ENCODE measurements at regions not wholly inside any gene's neighbourhood (a gene's known extent, or its start where the extent isn't known, plus 50 kb on each side); places are given as distances from the start of the nearest gene placed in this dataset.
"Not testable (repeated sequence)": the region's sequence is repeated elsewhere in the genome, so short reads cannot be mapped to it uniquely, and the experiment has no call there.

DNA sequence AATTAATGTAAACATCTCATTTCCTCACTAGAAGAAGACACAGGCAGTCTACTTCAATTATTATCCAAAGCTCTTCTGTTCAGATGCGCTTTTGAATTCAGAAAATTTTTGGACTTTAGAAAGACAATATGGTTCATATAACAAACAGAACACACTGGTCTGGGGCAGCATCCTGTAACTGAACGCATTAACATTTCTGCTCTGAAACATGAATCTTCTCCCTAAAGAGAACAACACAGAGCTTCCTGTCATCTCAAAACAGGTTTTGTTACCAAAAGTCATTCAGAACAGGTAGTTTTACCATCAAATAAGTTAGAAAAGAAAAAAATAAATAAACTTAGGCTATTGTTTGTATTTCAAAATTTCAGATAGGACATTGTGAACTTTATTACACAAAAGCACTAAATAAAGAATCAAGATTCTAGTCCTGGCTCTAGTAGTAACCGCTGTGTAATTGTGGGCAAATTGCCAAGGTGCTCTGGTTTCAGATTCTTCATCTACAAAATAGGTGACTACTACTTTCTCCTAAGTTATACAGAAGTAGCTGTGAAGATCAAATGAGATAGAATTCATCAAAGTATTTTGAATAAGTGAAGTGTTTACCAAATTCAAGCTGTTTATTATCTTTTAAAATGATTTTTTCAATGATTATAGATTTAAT lies 252.3 kb upstream of the RASGEF1B start:
- Histone ChIP-seq H3K9me3 (peaks cover 0 to 4% (median 0%) of the 10 kb centered on the region in 4 donors), H3K27ac (replicated peaks in 1 of 4) (no peak overlapping the region), H3K27me3 (no peaks in the 10 kb centered on the region), H3K4me1 (peaks cover 5 to 24% (median 16%) of the 10 kb centered on the region in 4 donors), H3K36me3 (no peaks in the 10 kb centered on the region), H3K4me3 (no peak overlapping the region)
- 47% methylated on average over 3 of the region's 3 CpGs for WGBS
- TF ChIP-seq POLR2A (IDR thresholded peaks at IDR 0.05; ENCODE audit: low read depth) (no peak), EP300 (IDR thresholded peaks at IDR 0.05) (no peak), POLR2AphosphoS5 (IDR thresholded peaks at IDR 0.05) (no peak)
- TF ChIP-seq, protein P1, sequence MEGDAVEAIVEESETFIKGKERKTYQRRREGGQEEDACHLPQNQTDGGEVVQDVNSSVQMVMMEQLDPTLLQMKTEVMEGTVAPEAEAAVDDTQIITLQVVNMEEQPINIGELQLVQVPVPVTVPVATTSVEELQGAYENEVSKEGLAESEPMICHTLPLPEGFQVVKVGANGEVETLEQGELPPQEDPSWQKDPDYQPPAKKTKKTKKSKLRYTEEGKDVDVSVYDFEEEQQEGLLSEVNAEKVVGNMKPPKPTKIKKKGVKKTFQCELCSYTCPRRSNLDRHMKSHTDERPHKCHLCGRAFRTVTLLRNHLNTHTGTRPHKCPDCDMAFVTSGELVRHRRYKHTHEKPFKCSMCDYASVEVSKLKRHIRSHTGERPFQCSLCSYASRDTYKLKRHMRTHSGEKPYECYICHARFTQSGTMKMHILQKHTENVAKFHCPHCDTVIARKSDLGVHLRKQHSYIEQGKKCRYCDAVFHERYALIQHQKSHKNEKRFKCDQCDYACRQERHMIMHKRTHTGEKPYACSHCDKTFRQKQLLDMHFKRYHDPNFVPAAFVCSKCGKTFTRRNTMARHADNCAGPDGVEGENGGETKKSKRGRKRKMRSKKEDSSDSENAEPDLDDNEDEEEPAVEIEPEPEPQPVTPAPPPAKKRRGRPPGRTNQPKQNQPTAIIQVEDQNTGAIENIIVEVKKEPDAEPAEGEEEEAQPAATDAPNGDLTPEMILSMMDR (IDR thresholded peaks at IDR 0.05): no peak
- DNase-seq (ENCODE audit: extremely low spot score): no peak
- intact Hi-C loops (cut with DNase I): no loop called here

DNA sequence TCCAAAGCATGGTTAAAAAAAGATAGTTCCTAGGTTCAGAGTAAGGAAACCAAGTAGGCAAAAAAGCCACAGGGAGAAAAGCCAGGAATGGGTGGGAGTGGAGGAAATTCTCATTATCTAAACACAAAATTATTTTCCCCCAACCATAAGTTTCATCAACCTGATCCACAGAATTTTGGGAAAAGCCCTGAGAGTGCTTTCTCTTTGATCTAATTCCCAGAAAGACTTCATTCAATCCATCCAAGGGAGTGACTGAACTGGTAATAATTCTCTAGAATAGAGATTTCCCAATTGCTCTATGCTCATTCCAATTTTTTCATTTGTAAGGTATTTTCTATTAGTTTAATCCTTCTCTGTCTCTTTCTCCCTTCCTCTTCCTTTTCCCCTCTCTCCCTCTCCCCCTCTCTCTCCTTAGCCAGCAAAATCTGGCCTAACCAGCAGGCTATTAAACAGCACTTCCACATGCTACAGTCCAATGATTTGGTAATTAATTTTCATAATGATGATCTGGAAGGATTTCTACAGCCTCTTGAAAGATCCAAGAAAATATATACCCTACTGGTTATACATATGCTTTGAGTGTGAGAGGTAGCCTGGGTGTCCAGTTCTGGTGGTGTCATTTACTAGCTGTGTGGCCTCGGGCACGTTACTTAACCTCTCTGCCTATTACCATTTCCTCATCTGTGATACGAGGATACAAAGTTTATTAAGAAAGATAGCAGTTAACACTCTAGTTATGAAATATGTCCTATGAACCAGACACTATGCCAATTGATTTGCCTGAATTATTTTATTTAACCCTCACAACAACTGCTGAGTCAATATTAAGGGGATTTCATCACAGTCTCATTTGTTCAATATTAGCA lies 251.5 kb upstream of the RASGEF1B start:
- no peak for DNase-seq (ENCODE audit: extremely low spot score)
- 77% methylated on average over 3 of the region's 3 CpGs for WGBS
- Histone ChIP-seq H3K4me1 (peaks cover 5 to 24% (median 16%) of the 10 kb centered on the region in 4 donors), H3K27ac (replicated peaks in 1 of 4) (no peak overlapping the region), H3K4me3 (no peak overlapping the region), H3K36me3 (no peaks in the 10 kb centered on the region), H3K9me3 (no peaks in the 10 kb centered on the region), H3K27me3 (no peaks in the 10 kb centered on the region)
- TF ChIP-seq EP300 (IDR thresholded peaks at IDR 0.05) (no peak), POLR2A (IDR thresholded peaks at IDR 0.05; ENCODE audit: low read depth) (no peak), POLR2AphosphoS5 (IDR thresholded peaks at IDR 0.05) (no peak)
- TF ChIP-seq, protein P1 (IDR thresholded peaks at IDR 0.05): no peak
- intact Hi-C loops (cut with DNase I): no loop called here

DNA sequence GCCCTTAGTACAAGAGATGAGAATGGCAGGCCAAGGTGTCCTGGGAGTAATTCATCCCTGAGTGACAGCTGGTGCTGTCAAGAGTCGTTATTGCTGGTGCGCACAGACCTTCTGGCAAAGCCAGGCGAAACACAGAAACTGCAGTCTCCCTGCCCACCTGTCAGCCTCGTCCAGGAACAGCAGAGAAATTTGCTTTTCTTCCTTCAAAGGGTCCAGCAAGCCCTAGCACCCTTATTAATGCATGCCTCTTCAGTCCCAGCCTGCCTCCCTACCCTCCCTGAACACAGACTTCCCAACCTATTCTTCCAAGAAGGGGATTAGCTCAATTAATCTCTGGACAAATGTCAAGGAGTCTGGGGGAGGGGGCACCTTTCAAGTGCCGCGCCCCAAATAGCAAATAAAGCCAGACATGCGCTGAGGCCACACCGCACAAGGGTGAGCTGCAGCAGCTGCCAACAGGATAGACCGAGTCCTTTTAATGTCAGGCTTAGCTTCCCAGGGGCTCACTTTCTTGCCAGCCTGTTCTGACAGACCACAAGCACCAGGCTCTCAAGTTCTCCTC lies 250.7 kb upstream of the RASGEF1B start:
- no CpG with 5 or more reads among the region's 9 CpGs for WGBS
- no peak for DNase-seq (ENCODE audit: extremely low spot score)
- intact Hi-C loops (cut with DNase I): no loop called here

DNA sequence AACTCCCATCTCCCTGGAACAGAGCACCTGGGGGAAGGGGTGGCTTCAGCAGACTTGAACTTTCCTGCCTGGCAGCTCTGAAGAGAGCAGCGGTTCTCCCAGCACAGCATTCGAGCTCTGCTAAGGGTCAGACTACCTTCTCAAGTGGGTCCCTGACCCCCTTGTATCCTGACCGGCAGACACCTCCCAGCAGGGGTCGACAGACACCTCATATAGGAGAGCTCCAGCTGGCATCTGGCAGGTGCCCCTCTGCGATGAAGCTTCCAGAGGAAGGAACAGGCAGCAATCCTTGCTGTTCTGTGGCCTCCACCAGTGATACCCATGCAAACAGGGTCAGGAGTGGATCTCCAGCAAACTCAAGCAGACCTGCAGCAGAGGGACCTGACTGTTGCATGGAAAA lies 244.1 kb upstream of the RASGEF1B start:
- intact Hi-C loops (cut with DNase I): no loop called here

More for the DNA sequence above, 250.7 kb upstream of the RASGEF1B start:
- Histone ChIP-seq H3K27me3 (no peaks in the 10 kb centered on the region), H3K9me3 (no peaks in the 10 kb centered on the region), H3K4me3 (no peak overlapping the region), H3K4me1 (peaks cover 5 to 24% (median 16%) of the 10 kb centered on the region in 4 donors), H3K36me3 (no peaks in the 10 kb centered on the region), H3K27ac (replicated peaks in 1 of 4) (no peak overlapping the region)
- no peak for TF ChIP-seq POLR2AphosphoS5 (IDR thresholded peaks at IDR 0.05)
- TF ChIP-seq, protein P1 (IDR thresholded peaks at IDR 0.05): no peak
- no peak for TF ChIP-seq EP300 (IDR thresholded peaks at IDR 0.05)
- no peak for TF ChIP-seq POLR2A (IDR thresholded peaks at IDR 0.05; ENCODE audit: low read depth)

DNA sequence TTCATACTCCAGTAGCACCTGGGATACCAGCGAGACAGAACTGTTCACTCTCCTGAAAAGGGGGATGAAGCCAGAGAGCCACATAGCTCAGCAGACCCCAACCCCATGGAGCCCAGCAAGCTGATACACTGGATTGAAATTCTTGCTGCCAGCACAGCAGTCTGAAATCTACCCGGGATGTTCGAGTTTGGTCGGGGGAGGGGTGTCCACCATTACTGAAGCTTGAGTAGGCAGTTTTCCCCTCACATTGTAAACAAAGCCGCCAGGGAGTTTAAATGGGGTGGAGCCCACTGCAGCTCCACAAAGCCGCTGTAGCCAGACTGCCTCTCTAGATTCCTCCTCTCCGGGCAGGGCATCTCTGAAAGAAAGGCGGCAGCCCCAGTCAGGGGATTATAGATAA lies 243.7 kb upstream of the RASGEF1B start:
- H3K27me3 ChIP-seq; H3K9me3 ChIP-seq; H3K4me1 ChIP-seq; DNase-seq (ENCODE audit: extremely low spot score); H3K4me3 ChIP-seq; H3K27ac ChIP-seq (replicated peaks in 1 of 4); H3K36me3 ChIP-seq; intact Hi-C loops (cut with DNase I): not testable (repeated sequence)
- WGBS: 48% methylated on average over 4 of the region's 8 CpGs

More for the DNA sequence above, 244.1 kb upstream of the RASGEF1B start:
- H3K9me3 ChIP-seq: no peaks in the 10 kb centered on the region
- no peaks in the 10 kb centered on the region for H3K4me1 ChIP-seq
- TF ChIP-seq EP300 (IDR thresholded peaks at IDR 0.05): no peak
- no peak for TF ChIP-seq POLR2AphosphoS5 (IDR thresholded peaks at IDR 0.05)
- TF ChIP-seq, protein P1 (IDR thresholded peaks at IDR 0.05): no peak
- no peak for TF ChIP-seq POLR2A (IDR thresholded peaks at IDR 0.05; ENCODE audit: low read depth)
- peaks cover 0 to 7% (median 0%) of the 10 kb centered on the region in 4 donors for H3K27me3 ChIP-seq
- no peak overlapping the region for H3K27ac ChIP-seq (replicated peaks in 1 of 4)
- H3K4me3 ChIP-seq: no peak overlapping the region
- 81% methylated on average over 4 of the region's 5 CpGs for WGBS
- DNase-seq (ENCODE audit: extremely low spot score): no peak
- no peaks in the 10 kb centered on the region for H3K36me3 ChIP-seq
